K562 (cell line): ENCODE measurements at regions not wholly inside any gene's neighbourhood (a gene's known extent, or its start where the extent isn't known, plus 50 kb on each side); places are given as distances from the start of the nearest gene placed in this dataset.
A peak's percentile ranks its signal among the peaks of the same experiment; 100 is the strongest.

Experiments used
- ATAC-seq: fragments of 200-7000 bp; cut with Tn5 transposase; 3 replicates; pipeline ENCODE4 v1.9.1; 2020; ENCODE audit warnings: moderate library complexity
- BruUV-seq: library from RNA; stranded (reverse); fragments of 400-500 nt; replicated peaks from 2 replicates; lab custom pipeline; 2021; lab: Mats Ljungman, UMichigan
- CTCF ChIA-PET: fragments of 300-600 bp; formaldehyde crosslinking; extraction: SDS; loops from one replicate; lab custom pipeline; 2021; ENCODE audit warnings: low intra/inter-chr PET ratio; lab: Yijun Ruan, JAX
- POLR2A ChIA-PET: fragments of 300-600, 350-650 bp; sonication (Branson Sonifier 250); formaldehyde crosslinking; extraction: SDS; loops from one replicate; lab custom pipeline; 2021; ENCODE audit warnings: antibody characterized with exemption, inconsistent platforms; lab: Yijun Ruan, JAX
- DNase-seq, 4 experiments: peaks; one replicate each; pipeline versions ENCODE4 v3.0.0 to v3.0.0-alpha.2; 2011 to 2018; ENCODE audit warnings: low spot score in 3 of 4, mixed read lengths in 3 of 4; ENCODE audit errors: extremely low read depth in 1 of 4
- FAIRE-seq: peaks from 2 replicates; lab custom pipeline; 2011; peaks lifted over from hg19 to GRCh38; lab: Jason Lieb, UNC
- H2AFZ ChIP-seq: 2 replicates; pipeline ENCODE4 v1.6.0; 2011; ENCODE audit warnings: low read depth, low read length, control low read depth, inconsistent platforms
- H3K27ac ChIP-seq: fragments of 200-600 bp; 3 replicates; pipeline ENCODE4 v1.8.0; 2011; ENCODE audit warnings: low read depth, mild to moderate bottlenecking, control low read depth, inconsistent platforms, low read length, moderate library complexity, mixed read lengths; ENCODE audit errors: extremely low read depth
- H3K27me3 ChIP-seq, 2 experiments: fragments of 300-600 bp in 1 of 2; 2 replicates in 1 of 2; 3 replicates in 1 of 2; pipeline versions ENCODE4 v1.6.0 to v1.8.0; 2011; ENCODE audit warnings: inconsistent platforms in 2 of 2, low read length in 2 of 2, mild to moderate bottlenecking in 1 of 2, mixed read lengths in 1 of 2, moderate library complexity in 1 of 2; ENCODE audit not compliant: control insufficient read depth in 2 of 2, insufficient read depth in 2 of 2
- H3K36me3 ChIP-seq: fragments of 300-600 bp; 3 replicates; pipeline ENCODE4 v1.8.0; 2011; ENCODE audit warnings: mild to moderate bottlenecking, low read length, inconsistent platforms; ENCODE audit not compliant: control insufficient read depth, insufficient read depth
- H3K4me1 ChIP-seq, 2 experiments: fragments of 200-600 bp in 1 of 2; replicated peaks in 1 of 2; 2 replicates in 1 of 2; 3 replicates in 1 of 2; pipeline versions ENCODE4 v1.5.1 to v1.8.0; 2011; ENCODE audit warnings: inconsistent platforms in 2 of 2, low read length in 2 of 2, mild to moderate bottlenecking in 1 of 2, mixed read lengths in 1 of 2, moderate library complexity in 1 of 2; ENCODE audit not compliant: control insufficient read depth in 2 of 2, insufficient read depth in 2 of 2
- H3K4me2 ChIP-seq: 2 replicates; pipeline ENCODE4 v1.6.1; 2011; ENCODE audit warnings: low read length, control low read depth, inconsistent platforms, mixed read lengths; ENCODE audit not compliant: insufficient read depth
- H3K4me3 ChIP-seq: fragments of 200-600 bp; sonication (generic), shearing (Covaris generic); 2 replicates; pipeline ENCODE4 v1.5.1; 2016; ENCODE audit warnings: control low read depth, inconsistent platforms
- H3K79me2 ChIP-seq: fragments of 200-600 bp; 3 replicates; pipeline ENCODE4 v1.8.0; 2011; ENCODE audit warnings: low read length, inconsistent platforms; ENCODE audit not compliant: control insufficient read depth, insufficient read depth
- H3K9ac ChIP-seq, 2 experiments: 2 replicates each; pipeline versions ENCODE4 v1.6.0 to v1.6.1; 2011; ENCODE audit warnings: low read depth in 2 of 2, low read length in 2 of 2, control low read depth in 1 of 2, inconsistent platforms in 1 of 2, mild to moderate bottlenecking in 1 of 2, mixed read lengths in 1 of 2; ENCODE audit not compliant: insufficient read depth in 1 of 2
- H3K9me1 ChIP-seq: one replicate; pipeline ENCODE4 v1.6.0; 2011; ENCODE audit warnings: inconsistent platforms, mild to moderate bottlenecking, low read length, moderate library complexity; ENCODE audit not compliant: control insufficient read depth, insufficient read depth
- H3K9me3 ChIP-seq: replicated peaks from 2 replicates; pipeline ENCODE4 v1.5.1; 2011; ENCODE audit warnings: low read depth, low read length, inconsistent platforms; ENCODE audit not compliant: control insufficient read depth, insufficient read depth
- H4K20me1 ChIP-seq: replicated peaks from 2 replicates; pipeline ENCODE4 v1.6.1; 2011; ENCODE audit warnings: low read length, inconsistent platforms, mixed read lengths; ENCODE audit not compliant: control insufficient read depth, insufficient read depth
- CHD4 ChIP-seq: fragments of 200-600 bp; sonication (generic); IDR thresholded peaks from 3 replicates; pipeline ENCODE4 v1.6.1; 2012; ENCODE audit warnings: low read depth, mild to moderate bottlenecking, mixed read lengths, low read length, inconsistent platforms; ENCODE audit not compliant: insufficient read depth, insufficient replicate concordance, poor library complexity, severe bottlenecking
- E2F3 ChIP-seq: fragments of 250-450 bp; sonication (Bioruptor Pico); IDR thresholded peaks from 2 replicates; pipeline ENCODE4 v1.4.0; 2020; ENCODE audit warnings: mild to moderate bottlenecking
- GABPB1 ChIP-seq: sonication (generic); formaldehyde crosslinking; IDR thresholded peaks from 2 replicates; pipeline ENCODE4 v1.8.0; 2022; ENCODE audit warnings: mild to moderate bottlenecking, missing genetic modification reagents
- ILK ChIP-seq: fragments of 450-650 bp; IDR thresholded peaks from 2 replicates; pipeline ENCODE4 v1.6.1; 2016; ENCODE audit warnings: missing genetic modification characterization, low read depth, mild to moderate bottlenecking, missing compliant biosample characterization, moderate library complexity, borderline replicate concordance
- MYNN ChIP-seq, 2 experiments: sonication (generic); formaldehyde crosslinking in 1 of 2; IDR thresholded peaks; 2 replicates each; pipeline versions ENCODE4 v1.5.0 to v1.6.1; 2016 to 2020; ENCODE audit warnings: antibody characterized with exemption in 1 of 2, missing genetic modification reagents in 1 of 2
- PHF21A ChIP-seq: fragments of 450-650 bp; IDR thresholded peaks from 2 replicates; pipeline ENCODE4 v1.6.1; 2017; ENCODE audit warnings: low read depth, borderline replicate concordance
- POLR2G ChIP-seq: fragments of 200-400 bp; formaldehyde crosslinking; IDR thresholded peaks from 2 replicates; pipeline ENCODE4 v1.6.1; 2017; ENCODE audit warnings: low read depth, mild to moderate bottlenecking, antibody characterized with exemption, low read length, moderate library complexity
- SIX5 ChIP-seq, 2 experiments: IDR thresholded peaks; 2 replicates each; pipeline ENCODE4 v1.6.1; 2011; ENCODE audit warnings: low read length in 2 of 2, borderline replicate concordance in 1 of 2, low read depth in 1 of 2, mild to moderate bottlenecking in 1 of 2, moderate library complexity in 1 of 2; ENCODE audit not compliant: insufficient read depth in 1 of 2
- SPI1 ChIP-seq: IDR thresholded peaks from 2 replicates; pipeline ENCODE4 v1.6.1; 2011; ENCODE audit warnings: low read depth, low read length, control low read depth, borderline replicate concordance
- ZKSCAN1 ChIP-seq: fragments of 150-350 bp; IDR thresholded peaks from 2 replicates; pipeline ENCODE4 v1.6.1; 2016; ENCODE audit warnings: low read depth, low read length
- ZNF282 ChIP-seq: sonication (generic); formaldehyde crosslinking; IDR thresholded peaks from 2 replicates; pipeline ENCODE4 v1.8.1; 2023; ENCODE audit warnings: missing genetic modification reagents
- ZNF347 ChIP-seq: fragments of 450-650 bp; formaldehyde crosslinking; IDR thresholded peaks from 2 replicates; pipeline ENCODE4 v1.4.0; 2020; ENCODE audit warnings: low read depth, mild to moderate bottlenecking, moderate library complexity
- ZNF584 ChIP-seq: fragments of 200-800 bp; sonication (Bioruptor generic); IDR thresholded peaks from 2 replicates; pipeline ENCODE4 v1.6.1; 2016; ENCODE audit warnings: low read depth, mild to moderate bottlenecking, missing genetic modification characterization, missing compliant biosample characterization
- WGBS: fragments of 100-300 bp; shearing (Covaris generic); methylation state at CpG from one replicate; pipeline ENCODE4 v1.1.6; 2016; ENCODE audit warnings: low coverage, mixed read lengths; ENCODE audit not compliant: insufficient coverage; ENCODE audit errors: missing lambda C conversion rate; 5-methylcytosine and 5-hydroxymethylcytosine counted together
- in situ Hi-C: fragments of 300-500 bp; cut with MboI; formaldehyde crosslinking; loops from 4 replicates; pipeline ENCODE4 v1.15.0; 2018; ENCODE audit warnings: inconsistent platforms, mixed read lengths
- intact Hi-C: fragments of 100-400 bp; cut with micrococcal nuclease; formaldehyde crosslinking; loops from 2 replicates; pipeline ENCODE4 v1.14.2; 2022
- TF ChIP-seq, protein P1 (sequence below), 3 experiments: IDR thresholded peaks in 2 of 3; conservative IDR thresholded peaks in 1 of 3; 2 replicates each; pipeline ENCODE4 v1.5.1; 2011 to 2012; ENCODE audit warnings: low read length in 3 of 3, mild to moderate bottlenecking in 3 of 3, control low read depth in 2 of 3, improper control_type of control experiment in 1 of 3, inconsistent platforms in 1 of 3, low read depth in 1 of 3, mixed read lengths in 1 of 3, moderate library complexity in 1 of 3; ENCODE audit not compliant: insufficient read depth in 2 of 3
- TF ChIP-seq, protein P2 (sequence below): fragments of 250-450 bp; sonication (Bioruptor Pico); IDR thresholded peaks from 2 replicates; pipeline ENCODE4 v1.4.0; 2020; ENCODE audit warnings: mild to moderate bottlenecking, moderate library complexity
- TF ChIP-seq, protein P3 (sequence below), 2 experiments: fragments of 450-650 bp in 1 of 2; sonication (generic) in 1 of 2; formaldehyde crosslinking; conservative IDR thresholded peaks; 2 replicates each; pipeline versions ENCODE4 v1.4.0 to v1.8.1; 2020 to 2022; ENCODE audit warnings: mild to moderate bottlenecking in 1 of 2, missing genetic modification reagents in 1 of 2

DNA sequence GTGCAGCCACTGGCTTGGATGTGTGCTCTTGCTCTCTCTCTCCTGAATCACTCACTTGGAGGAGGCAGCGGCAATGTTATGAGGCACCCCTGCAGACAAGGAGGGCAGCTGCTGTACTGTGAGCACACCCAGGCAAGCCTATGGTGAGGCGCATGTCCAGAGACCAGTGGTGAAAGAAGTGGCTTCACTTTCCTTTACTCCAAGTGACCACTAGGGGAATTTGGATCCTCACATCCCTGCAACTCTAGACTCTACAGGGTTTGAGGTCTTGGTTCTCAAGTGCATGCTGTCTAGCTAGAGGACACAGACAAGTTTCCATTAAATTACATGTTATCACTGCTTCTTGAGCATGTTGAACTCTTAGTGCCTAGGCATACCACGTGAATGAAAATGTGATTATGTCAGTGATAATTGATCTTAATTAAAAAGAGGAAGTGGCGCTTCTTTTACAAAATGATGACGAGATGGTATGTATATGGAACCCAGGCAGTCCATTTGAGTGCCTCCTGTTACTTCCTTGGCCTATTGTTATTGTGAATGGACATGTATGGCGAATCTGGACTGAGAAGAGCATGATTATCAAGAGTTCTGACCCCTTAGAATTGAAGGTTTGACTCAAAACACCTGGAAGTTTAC lies 181.0 kb upstream of the CDH2 start:
- Histone ChIP-seq H3K4me1 (no peaks in the 10 kb centered on the region), H3K4me2 (no peak overlapping the region), H3K9me1 (no peaks in the 10 kb centered on the region), H3K36me3 (no peaks in the 10 kb centered on the region), H3K79me2 (no peaks in the 10 kb centered on the region), H3K27ac (no peak overlapping the region), H3K27me3 (no peaks in the 10 kb centered on the region), H3K4me3 (no peak overlapping the region), H3K9ac (no peak overlapping the region), H4K20me1 (no peaks in the 10 kb centered on the region), H3K9me3 (no peaks in the 10 kb centered on the region; the same call in 1 of the 2 replicates), H2AFZ (no peak overlapping the region)
- DNase-seq: peak in 1 of 4 experiments; percentile 3
- 3% methylated on average over 6 of the region's 6 CpGs for WGBS
- ATAC-seq: no peak
- intact Hi-C loops: no loop called here
- CTCF ChIA-PET: no interaction called here
- POLR2A ChIA-PET: no interaction called here
- BruUV-seq: no TSS peak
- in situ Hi-C loops: no loop called here
- FAIRE-seq: no peak
- TF ChIP-seq, protein P1, sequence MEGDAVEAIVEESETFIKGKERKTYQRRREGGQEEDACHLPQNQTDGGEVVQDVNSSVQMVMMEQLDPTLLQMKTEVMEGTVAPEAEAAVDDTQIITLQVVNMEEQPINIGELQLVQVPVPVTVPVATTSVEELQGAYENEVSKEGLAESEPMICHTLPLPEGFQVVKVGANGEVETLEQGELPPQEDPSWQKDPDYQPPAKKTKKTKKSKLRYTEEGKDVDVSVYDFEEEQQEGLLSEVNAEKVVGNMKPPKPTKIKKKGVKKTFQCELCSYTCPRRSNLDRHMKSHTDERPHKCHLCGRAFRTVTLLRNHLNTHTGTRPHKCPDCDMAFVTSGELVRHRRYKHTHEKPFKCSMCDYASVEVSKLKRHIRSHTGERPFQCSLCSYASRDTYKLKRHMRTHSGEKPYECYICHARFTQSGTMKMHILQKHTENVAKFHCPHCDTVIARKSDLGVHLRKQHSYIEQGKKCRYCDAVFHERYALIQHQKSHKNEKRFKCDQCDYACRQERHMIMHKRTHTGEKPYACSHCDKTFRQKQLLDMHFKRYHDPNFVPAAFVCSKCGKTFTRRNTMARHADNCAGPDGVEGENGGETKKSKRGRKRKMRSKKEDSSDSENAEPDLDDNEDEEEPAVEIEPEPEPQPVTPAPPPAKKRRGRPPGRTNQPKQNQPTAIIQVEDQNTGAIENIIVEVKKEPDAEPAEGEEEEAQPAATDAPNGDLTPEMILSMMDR (IDR thresholded peaks at IDR 0.05 in 2 of 3, conservative IDR thresholded peaks at IDR 0.05 in 1 of 3; ENCODE audit: insufficient read depth in 2 of 3, low read depth in 1 of 3, low read length in 3 of 3): 0 out of 6 replicates have a peak, but pooled peaks of 1 of the 3 experiments have one; percentile 11
- TF ChIP-seq CHD4 (no peak), ZNF282 (CRISPR knock-in tag) (no peak), ZNF584 (CRISPR knock-in tag) (no peak), SIX5 (IDR thresholded peaks at IDR 0.05; ENCODE audit: borderline replicate concordance in 1 of 2, insufficient read depth in 1 of 2, low read depth in 1 of 2, low read length in 2 of 2) (no peak), POLR2G (no peak), ILK (tag) (no peak), MYNN (IDR thresholded peaks at IDR 0.05) (no peak), MYNN (CRISPR knock-in tag; IDR thresholded peaks at IDR 0.05) (no peak), PHF21A (no peak), SPI1 (peak; percentile 60), ZKSCAN1 (no peak), GABPB1 (CRISPR knock-in tag) (no peak), E2F3 (CRISPR knock-in tag) (no peak), ZNF347 (CRISPR knock-in tag) (no peak)
- TF ChIP-seq, protein P2, sequence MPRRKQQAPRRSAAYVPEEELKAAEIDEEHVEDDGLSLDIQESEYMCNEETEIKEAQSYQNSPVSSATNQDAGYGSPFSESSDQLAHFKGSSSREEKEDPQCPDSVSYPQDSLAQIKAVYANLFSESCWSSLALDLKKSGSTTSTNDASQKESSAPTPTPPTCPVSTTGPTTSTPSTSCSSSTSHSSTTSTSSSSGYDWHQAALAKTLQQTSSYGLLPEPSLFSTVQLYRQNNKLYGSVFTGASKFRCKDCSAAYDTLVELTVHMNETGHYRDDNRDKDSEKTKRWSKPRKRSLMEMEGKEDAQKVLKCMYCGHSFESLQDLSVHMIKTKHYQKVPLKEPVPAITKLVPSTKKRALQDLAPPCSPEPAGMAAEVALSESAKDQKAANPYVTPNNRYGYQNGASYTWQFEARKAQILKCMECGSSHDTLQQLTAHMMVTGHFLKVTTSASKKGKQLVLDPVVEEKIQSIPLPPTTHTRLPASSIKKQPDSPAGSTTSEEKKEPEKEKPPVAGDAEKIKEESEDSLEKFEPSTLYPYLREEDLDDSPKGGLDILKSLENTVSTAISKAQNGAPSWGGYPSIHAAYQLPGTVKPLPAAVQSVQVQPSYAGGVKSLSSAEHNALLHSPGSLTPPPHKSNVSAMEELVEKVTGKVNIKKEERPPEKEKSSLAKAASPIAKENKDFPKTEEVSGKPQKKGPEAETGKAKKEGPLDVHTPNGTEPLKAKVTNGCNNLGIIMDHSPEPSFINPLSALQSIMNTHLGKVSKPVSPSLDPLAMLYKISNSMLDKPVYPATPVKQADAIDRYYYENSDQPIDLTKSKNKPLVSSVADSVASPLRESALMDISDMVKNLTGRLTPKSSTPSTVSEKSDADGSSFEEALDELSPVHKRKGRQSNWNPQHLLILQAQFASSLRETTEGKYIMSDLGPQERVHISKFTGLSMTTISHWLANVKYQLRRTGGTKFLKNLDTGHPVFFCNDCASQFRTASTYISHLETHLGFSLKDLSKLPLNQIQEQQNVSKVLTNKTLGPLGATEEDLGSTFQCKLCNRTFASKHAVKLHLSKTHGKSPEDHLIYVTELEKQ: no peak
- TF ChIP-seq, protein P3, sequence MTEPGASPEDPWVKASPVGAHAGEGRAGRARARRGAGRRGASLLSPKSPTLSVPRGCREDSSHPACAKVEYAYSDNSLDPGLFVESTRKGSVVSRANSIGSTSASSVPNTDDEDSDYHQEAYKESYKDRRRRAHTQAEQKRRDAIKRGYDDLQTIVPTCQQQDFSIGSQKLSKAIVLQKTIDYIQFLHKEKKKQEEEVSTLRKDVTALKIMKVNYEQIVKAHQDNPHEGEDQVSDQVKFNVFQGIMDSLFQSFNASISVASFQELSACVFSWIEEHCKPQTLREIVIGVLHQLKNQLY (CRISPR knock-in tag; conservative IDR thresholded peaks at IDR 0.05): no peak
